Neural cell (in vitro differentiated cells): ENCODE measurements at regions not wholly inside any gene's neighbourhood (a gene's known extent, or its start where the extent isn't known, plus 50 kb on each side); places are given as distances from the start of the nearest gene placed in this dataset.

ENCODE experiments used
- CTCF ChIP-seq: fragments of 450-650 bp; IDR thresholded peaks from 2 replicates; pipeline ENCODE4 v1.5.1; 2014; ENCODE audit warnings: antibody characterized with exemption, mild to moderate bottlenecking, moderate library complexity; ENCODE audit not compliant: poor library complexity, severe bottlenecking
- EZH2 ChIP-seq: fragments of 200-600, 300-800 bp; shearing (Covaris generic), sonication (generic); IDR thresholded peaks from 2 replicates; pipeline ENCODE4 v1.6.1; 2014; ENCODE audit warnings: antibody characterized with exemption, low read length, borderline replicate concordance, mild to moderate bottlenecking; ENCODE audit not compliant: insufficient read depth, poor library complexity, severe bottlenecking
- POLR2AphosphoS5 ChIP-seq: IDR thresholded peaks from 2 replicates; pipeline ENCODE4 v1.6.1; 2012
- SMC3 ChIP-seq: fragments of 450-650 bp; conservative IDR thresholded peaks from 2 replicates; pipeline ENCODE4 v1.6.1; 2014; ENCODE audit warnings: antibody characterized with exemption, mild to moderate bottlenecking, moderate library complexity; ENCODE audit not compliant: poor library complexity

DNA sequence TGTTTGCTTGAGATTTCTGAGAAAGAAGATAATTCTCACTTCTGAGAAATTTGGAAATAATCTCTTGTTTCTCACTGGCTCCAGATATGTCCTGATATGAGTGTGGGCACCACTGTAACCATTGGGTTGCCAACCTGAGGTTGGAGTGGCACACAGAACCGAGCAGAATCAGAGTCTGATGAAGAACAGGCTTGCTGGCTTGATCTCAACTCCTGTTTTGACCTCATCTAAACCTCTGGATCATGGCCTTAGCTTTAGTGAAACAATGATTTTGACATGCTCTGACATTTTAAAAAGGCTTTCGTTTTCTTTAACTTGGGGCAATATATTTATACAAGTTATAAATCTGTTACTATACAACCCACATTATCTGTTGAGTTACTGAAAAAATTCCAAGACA, 548.0 kb downstream of the IRS1 start:
- TF ChIP-seq CTCF (no peak), EZH2 (no peak), SMC3 (no peak), POLR2AphosphoS5 (no peak)
